Thyroid gland (tissue), 4 donors: ENCODE measurements at regions not wholly inside any gene's neighbourhood (a gene's known extent, or its start where the extent isn't known, plus 50 kb on each side); places are given as distances from the start of the nearest gene placed in this dataset.

Experiments
- CTCF ChIP-seq, 6 experiments: fragments of 200-600 bp in 3 of 6; fragments of 450-650 bp in 3 of 6; sonication (generic) in 3 of 6; IDR thresholded peaks; one replicate each; pipeline ENCODE4 v1.5.1; 2016 to 2019; ENCODE audit warnings: antibody characterized with exemption in 6 of 6, mild to moderate bottlenecking in 2 of 6, inconsistent platforms in 1 of 6, moderate library complexity in 1 of 6
- POLR2A ChIP-seq, 2 donors: fragments of 450-650 bp; IDR thresholded peaks; one replicate each; pipeline ENCODE4 v1.6.1; 2017; ENCODE audit warnings: antibody characterized with exemption in 2 of 2, mild to moderate bottlenecking in 2 of 2, moderate library complexity in 1 of 2

DNA sequence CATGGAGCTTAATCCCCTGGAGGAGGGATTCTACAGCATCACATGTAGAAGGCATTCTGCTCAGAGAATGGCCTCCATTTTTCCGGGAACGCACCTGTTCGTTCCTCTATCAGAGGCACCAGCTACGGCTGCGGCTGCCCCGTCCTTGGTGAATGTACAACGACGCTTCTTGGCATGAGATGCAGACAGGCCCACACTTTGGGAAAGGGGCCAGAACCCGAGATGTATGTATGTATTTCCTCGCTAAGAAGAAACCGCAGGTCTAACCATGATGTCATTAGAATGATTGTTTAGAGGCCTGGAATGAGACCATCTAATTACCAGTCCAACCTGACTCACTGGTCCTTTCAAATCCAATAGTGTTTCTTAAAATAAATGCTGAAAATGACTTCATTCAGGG, 1293.4 kb downstream of the TBC1D22A start:
- TF ChIP-seq CTCF (IDR thresholded peaks at IDR 0.05) (no peak), POLR2A (IDR thresholded peaks at IDR 0.05) (no peak)
